K562 (cell line): ENCODE measurements at regions not wholly inside any gene's neighbourhood (a gene's known extent, or its start where the extent isn't known, plus 50 kb on each side); places are given as distances from the start of the nearest gene placed in this dataset.

ENCODE experiments used
- ATAC-seq: fragments of 200-7000 bp; cut with Tn5 transposase; 3 replicates; pipeline ENCODE4 v1.9.1; 2020; ENCODE audit warnings: moderate library complexity
- BruUV-seq: library from RNA; stranded (reverse); fragments of 400-500 nt; replicated peaks from 2 replicates; lab custom pipeline; 2021; lab: Mats Ljungman, UMichigan
- CTCF ChIA-PET: fragments of 300-600 bp; formaldehyde crosslinking; extraction: SDS; loops from one replicate; lab custom pipeline; 2021; ENCODE audit warnings: low intra/inter-chr PET ratio; lab: Yijun Ruan, JAX
- POLR2A ChIA-PET: fragments of 300-600, 350-650 bp; sonication (Branson Sonifier 250); formaldehyde crosslinking; extraction: SDS; loops from one replicate; lab custom pipeline; 2021; ENCODE audit warnings: antibody characterized with exemption, inconsistent platforms; lab: Yijun Ruan, JAX
- DNase-seq, 4 experiments: peaks; one replicate each; pipeline versions ENCODE4 v3.0.0 to v3.0.0-alpha.2; 2011 to 2018; ENCODE audit warnings: low spot score in 3 of 4, mixed read lengths in 3 of 4; ENCODE audit errors: extremely low read depth in 1 of 4
- FAIRE-seq: peaks from 2 replicates; lab custom pipeline; 2011; peaks lifted over from hg19 to GRCh38; lab: Jason Lieb, UNC
- H2AFZ ChIP-seq: 2 replicates; pipeline ENCODE4 v1.6.0; 2011; ENCODE audit warnings: low read depth, low read length, control low read depth, inconsistent platforms
- H3K27ac ChIP-seq: fragments of 200-600 bp; 3 replicates; pipeline ENCODE4 v1.8.0; 2011; ENCODE audit warnings: low read depth, mild to moderate bottlenecking, control low read depth, inconsistent platforms, low read length, moderate library complexity, mixed read lengths; ENCODE audit errors: extremely low read depth
- H3K27me3 ChIP-seq, 2 experiments: fragments of 300-600 bp in 1 of 2; 2 replicates in 1 of 2; 3 replicates in 1 of 2; pipeline versions ENCODE4 v1.6.0 to v1.8.0; 2011; ENCODE audit warnings: inconsistent platforms in 2 of 2, low read length in 2 of 2, mild to moderate bottlenecking in 1 of 2, mixed read lengths in 1 of 2, moderate library complexity in 1 of 2; ENCODE audit not compliant: control insufficient read depth in 2 of 2, insufficient read depth in 2 of 2
- H3K36me3 ChIP-seq: fragments of 300-600 bp; 3 replicates; pipeline ENCODE4 v1.8.0; 2011; ENCODE audit warnings: mild to moderate bottlenecking, low read length, inconsistent platforms; ENCODE audit not compliant: control insufficient read depth, insufficient read depth
- H3K4me1 ChIP-seq, 2 experiments: fragments of 200-600 bp in 1 of 2; replicated peaks in 1 of 2; 2 replicates in 1 of 2; 3 replicates in 1 of 2; pipeline versions ENCODE4 v1.5.1 to v1.8.0; 2011; ENCODE audit warnings: inconsistent platforms in 2 of 2, low read length in 2 of 2, mild to moderate bottlenecking in 1 of 2, mixed read lengths in 1 of 2, moderate library complexity in 1 of 2; ENCODE audit not compliant: control insufficient read depth in 2 of 2, insufficient read depth in 2 of 2
- H3K4me2 ChIP-seq: 2 replicates; pipeline ENCODE4 v1.6.1; 2011; ENCODE audit warnings: low read length, control low read depth, inconsistent platforms, mixed read lengths; ENCODE audit not compliant: insufficient read depth
- H3K4me3 ChIP-seq: fragments of 200-600 bp; sonication (generic), shearing (Covaris generic); 2 replicates; pipeline ENCODE4 v1.5.1; 2016; ENCODE audit warnings: control low read depth, inconsistent platforms
- H3K79me2 ChIP-seq: fragments of 200-600 bp; 3 replicates; pipeline ENCODE4 v1.8.0; 2011; ENCODE audit warnings: low read length, inconsistent platforms; ENCODE audit not compliant: control insufficient read depth, insufficient read depth
- H3K9ac ChIP-seq, 2 experiments: 2 replicates each; pipeline versions ENCODE4 v1.6.0 to v1.6.1; 2011; ENCODE audit warnings: low read depth in 2 of 2, low read length in 2 of 2, control low read depth in 1 of 2, inconsistent platforms in 1 of 2, mild to moderate bottlenecking in 1 of 2, mixed read lengths in 1 of 2; ENCODE audit not compliant: insufficient read depth in 1 of 2
- H3K9me1 ChIP-seq: one replicate; pipeline ENCODE4 v1.6.0; 2011; ENCODE audit warnings: inconsistent platforms, mild to moderate bottlenecking, low read length, moderate library complexity; ENCODE audit not compliant: control insufficient read depth, insufficient read depth
- H3K9me3 ChIP-seq: replicated peaks from 2 replicates; pipeline ENCODE4 v1.5.1; 2011; ENCODE audit warnings: low read depth, low read length, inconsistent platforms; ENCODE audit not compliant: control insufficient read depth, insufficient read depth
- H4K20me1 ChIP-seq: replicated peaks from 2 replicates; pipeline ENCODE4 v1.6.1; 2011; ENCODE audit warnings: low read length, inconsistent platforms, mixed read lengths; ENCODE audit not compliant: control insufficient read depth, insufficient read depth
- HDAC1 ChIP-seq, 2 experiments: fragments of 450-650 bp; IDR thresholded peaks; 2 replicates each; pipeline ENCODE4 v1.6.1; 2016 to 2017; ENCODE audit warnings: inconsistent platforms in 1 of 2, mild to moderate bottlenecking in 1 of 2, moderate library complexity in 1 of 2
- RFX1 ChIP-seq: fragments of 450-650 bp; IDR thresholded peaks from 2 replicates; pipeline ENCODE4 v1.6.1; 2016; ENCODE audit warnings: mild to moderate bottlenecking, moderate library complexity
- ZHX1 ChIP-seq: fragments of 150-350 bp; conservative IDR thresholded peaks from 2 replicates; pipeline ENCODE4 v1.6.1; 2014; ENCODE audit warnings: low read length
- ZNF134 ChIP-seq: fragments of 250-450 bp; sonication (Bioruptor Pico); conservative IDR thresholded peaks from 2 replicates; pipeline ENCODE4 v1.4.0; 2020
- WGBS: fragments of 100-300 bp; shearing (Covaris generic); methylation state at CpG from one replicate; pipeline ENCODE4 v1.1.6; 2016; ENCODE audit warnings: low coverage, mixed read lengths; ENCODE audit not compliant: insufficient coverage; ENCODE audit errors: missing lambda C conversion rate; 5-methylcytosine and 5-hydroxymethylcytosine counted together
- in situ Hi-C: fragments of 300-500 bp; cut with MboI; formaldehyde crosslinking; loops from 4 replicates; pipeline ENCODE4 v1.15.0; 2018; ENCODE audit warnings: inconsistent platforms, mixed read lengths
- intact Hi-C: fragments of 100-400 bp; cut with micrococcal nuclease; formaldehyde crosslinking; loops from 2 replicates; pipeline ENCODE4 v1.14.2; 2022

GRCh38 chr6:147986846-147987245, 355.8 kb upstream of the SASH1 start:
- intact Hi-C loops (loop anchor here (10.0 kb wide), 1 partner anchor 188 kb away; no protein-coding TSS in a partner anchor), in situ Hi-C loops (no loop called here)
- TF ChIP-seq HDAC1 (IDR thresholded peaks at IDR 0.05), result no peak
- peak; percentile 62 for TF ChIP-seq RFX1
- H3K9ac ChIP-seq, result no peak overlapping the region
- POLR2A ChIA-PET, result no interaction called here
- H3K9me1 ChIP-seq, result no peaks in the 10 kb centered on the region
- H2AFZ ChIP-seq, result no peak overlapping the region
- no peak for DNase-seq
- ATAC-seq, result no peak
- CTCF ChIA-PET, result no interaction called here
- no peaks in the 10 kb centered on the region for H3K79me2 ChIP-seq
- no peaks in the 10 kb centered on the region for H3K9me3 ChIP-seq
- WGBS, result 26% methylated on average over 3 of the region's 3 CpGs
- peaks cover 4 to 10% of the 10 kb centered on the region in 2 experiments; a peak in 4 of 5 replicates for H3K27me3 ChIP-seq
- BruUV-seq, result no TSS peak
- H3K4me2 ChIP-seq, result no peak overlapping the region
- H3K27ac ChIP-seq, result no peak overlapping the region
- no peak for FAIRE-seq
- no peak overlapping the region for H3K4me3 ChIP-seq
- H3K4me1 ChIP-seq, result no peaks in the 10 kb centered on the region
- H3K36me3 ChIP-seq, result no peaks in the 10 kb centered on the region
- H4K20me1 ChIP-seq, result no peaks in the 10 kb centered on the region; the same call in 1 of the 2 replicates

- no peak overlapping the region for H2AFZ ChIP-seq
- in situ Hi-C loops, result no loop called here
- no peaks in the 10 kb centered on the region for H3K9me3 ChIP-seq
- H3K4me1 ChIP-seq, result no peaks in the 10 kb centered on the region
- ATAC-seq, result no peak
- no peak overlapping the region for H3K27ac ChIP-seq
- no peak overlapping the region for H3K4me2 ChIP-seq
- 29% methylated on average over 2 of the region's 2 CpGs for WGBS
- no peak overlapping the region for H3K9ac ChIP-seq
- H3K27me3 ChIP-seq, result peaks cover 2 to 7% of the 10 kb centered on the region in 2 experiments; a peak in 3 of 5 replicates
- TF ChIP-seq ZHX1 (no peak), ZNF134 (CRISPR knock-in tag) (peak; percentile 86)
- TF ChIP-seq, all 486 proteins: peak for 1
- no TSS peak for BruUV-seq
- H4K20me1 ChIP-seq, result no peaks in the 10 kb centered on the region; the same call in 1 of the 2 replicates
- no peaks in the 10 kb centered on the region for H3K9me1 ChIP-seq
- DNase-seq (no peak), FAIRE-seq (no peak)
- no peaks in the 10 kb centered on the region for H3K36me3 ChIP-seq
- ChIA-PET POLR2A (no interaction called here), CTCF (no interaction called here)
- H3K4me3 ChIP-seq, result no peak overlapping the region
- intact Hi-C loops, result no loop called here
- no peaks in the 10 kb centered on the region for H3K79me2 ChIP-seq
These were observed 352.5 kb upstream of the SASH1 start for GRCh38 chr6:147990159-147990558.
